Body of pancreas (tissue), 4 donors: ENCODE measurements at regions not wholly inside any gene's neighbourhood (a gene's known extent, or its start where the extent isn't known, plus 50 kb on each side); places are given as distances from the start of the nearest gene placed in this dataset.

Source experiments
- ATAC-seq: fragments of 150-250 bp; one replicate; pipeline ENCODE4 v1.9.1; 2016
- DNase-seq, 4 donors: peaks; one replicate each; pipeline ENCODE4 v3.0.0-alpha.2; 2019
- H3K27ac ChIP-seq, 4 donors: fragments of 200-600 bp; sonication (generic); 1 replicate in 3 of 4; 2 replicates in 1 of 4; pipeline versions ENCODE4 v1.5.1 to v1.6.1; 2016 to 2019; ENCODE audit warnings: mild to moderate bottlenecking in 1 of 4, mixed read lengths in 1 of 4, moderate library complexity in 1 of 4
- H3K27me3 ChIP-seq, 2 donors: fragments of 200-600 bp; sonication (generic); one replicate each; pipeline ENCODE4 v1.6.0; 2016; ENCODE audit warnings: mild to moderate bottlenecking in 1 of 2
- H3K36me3 ChIP-seq, 2 donors: fragments of 200-600 bp; sonication (generic); replicated peaks in 1 of 2; 2 replicates each; pipeline ENCODE4 v1.5.1; 2016; ENCODE audit warnings: low read depth in 2 of 2; ENCODE audit not compliant: insufficient read depth in 1 of 2
- H3K4me1 ChIP-seq: fragments of 200-600 bp; sonication (generic); one replicate; pipeline ENCODE4 v1.6.0; 2016
- H3K4me3 ChIP-seq, 2 donors: fragments of 200-600 bp; sonication (generic); 1 replicate in 1 of 2; 2 replicates in 1 of 2; pipeline ENCODE4 v1.5.1; 2016 to 2019
- H3K9me3 ChIP-seq, 3 donors: fragments of 200-600 bp; sonication (generic); 1 replicate in 2 of 3; 2 replicates in 1 of 3; pipeline ENCODE4 v1.5.1; 2016
- POLR2A ChIP-seq, 3 donors: fragments of 450-650 bp; IDR thresholded peaks; one replicate each; pipeline ENCODE4 v1.6.1; 2016; ENCODE audit warnings: antibody characterized with exemption in 3 of 3, mild to moderate bottlenecking in 2 of 3
- WGBS, 2 donors: methylation state at CpG; one replicate each; pipeline ENCODE4 v1.1.5; 2017; 5-methylcytosine and 5-hydroxymethylcytosine counted together
- intact Hi-C: fragments of 100-400 bp; cut with DNase I; formaldehyde crosslinking; loops from one replicate; pipeline ENCODE4 v1.15.1; 2023
- TF ChIP-seq, protein P1 (sequence below), 7 experiments: fragments of 450-650 bp in 4 of 7; fragments of 200-600 bp in 3 of 7; sonication (generic) in 3 of 7; IDR thresholded peaks; one replicate each; pipeline ENCODE4 v1.5.1; 2016 to 2019; ENCODE audit warnings: antibody characterized with exemption in 7 of 7

DNA sequence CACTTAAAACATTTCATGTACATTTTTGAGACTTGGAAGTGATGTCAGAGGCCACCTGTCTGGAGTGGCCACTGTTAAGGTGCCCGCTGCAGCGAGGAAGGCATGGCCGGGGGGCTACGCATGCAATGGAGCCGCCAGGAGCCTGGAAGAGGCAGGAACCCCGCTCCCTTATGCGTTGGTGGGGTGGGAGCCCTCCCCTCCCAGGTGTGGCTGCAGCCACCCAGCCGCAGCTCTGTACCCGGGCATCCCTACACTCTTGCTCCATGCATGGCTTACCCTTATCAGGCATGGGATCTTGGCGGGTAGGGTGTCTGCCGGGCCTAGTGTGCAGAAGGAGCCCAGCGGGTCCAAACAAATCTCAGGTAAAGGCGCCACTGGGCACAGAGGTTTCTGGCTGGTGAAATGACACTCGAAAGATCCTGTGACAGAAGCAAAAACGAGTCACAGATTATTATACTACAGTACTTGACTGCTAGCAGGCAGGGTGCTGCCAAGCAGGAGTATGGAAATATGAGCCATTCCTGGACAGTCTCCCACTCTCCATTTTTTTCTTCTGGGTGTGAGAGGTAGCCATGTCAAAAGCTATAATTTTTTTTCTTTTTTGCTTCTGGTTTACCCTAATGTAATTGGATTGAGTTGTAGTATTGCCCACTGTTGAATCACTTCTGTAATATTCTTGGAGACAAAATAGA, 1606.3 kb upstream of the MIR17HG start:
- no peak overlapping the region for H3K4me3 ChIP-seq
- ATAC-seq (no peak), DNase-seq (peak in 1 of 4 donors; percentile 6)
- no peak overlapping the region for H3K27ac ChIP-seq
- H3K9me3 ChIP-seq, result no peaks in the 10 kb centered on the region
- no peaks in the 10 kb centered on the region for H3K36me3 ChIP-seq
- 70 to 75% methylated on average over 13 to 15 of the region's 15 CpGs for WGBS, 2 donors
- no peaks in the 10 kb centered on the region for H3K4me1 ChIP-seq
- intact Hi-C loops, result no loop called here
- TF ChIP-seq, protein P1, sequence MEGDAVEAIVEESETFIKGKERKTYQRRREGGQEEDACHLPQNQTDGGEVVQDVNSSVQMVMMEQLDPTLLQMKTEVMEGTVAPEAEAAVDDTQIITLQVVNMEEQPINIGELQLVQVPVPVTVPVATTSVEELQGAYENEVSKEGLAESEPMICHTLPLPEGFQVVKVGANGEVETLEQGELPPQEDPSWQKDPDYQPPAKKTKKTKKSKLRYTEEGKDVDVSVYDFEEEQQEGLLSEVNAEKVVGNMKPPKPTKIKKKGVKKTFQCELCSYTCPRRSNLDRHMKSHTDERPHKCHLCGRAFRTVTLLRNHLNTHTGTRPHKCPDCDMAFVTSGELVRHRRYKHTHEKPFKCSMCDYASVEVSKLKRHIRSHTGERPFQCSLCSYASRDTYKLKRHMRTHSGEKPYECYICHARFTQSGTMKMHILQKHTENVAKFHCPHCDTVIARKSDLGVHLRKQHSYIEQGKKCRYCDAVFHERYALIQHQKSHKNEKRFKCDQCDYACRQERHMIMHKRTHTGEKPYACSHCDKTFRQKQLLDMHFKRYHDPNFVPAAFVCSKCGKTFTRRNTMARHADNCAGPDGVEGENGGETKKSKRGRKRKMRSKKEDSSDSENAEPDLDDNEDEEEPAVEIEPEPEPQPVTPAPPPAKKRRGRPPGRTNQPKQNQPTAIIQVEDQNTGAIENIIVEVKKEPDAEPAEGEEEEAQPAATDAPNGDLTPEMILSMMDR (IDR thresholded peaks at IDR 0.05), result no peak
- TF ChIP-seq POLR2A (IDR thresholded peaks at IDR 0.05), result no peak
- H3K27me3 ChIP-seq, result no peaks in the 10 kb centered on the region

DNA sequence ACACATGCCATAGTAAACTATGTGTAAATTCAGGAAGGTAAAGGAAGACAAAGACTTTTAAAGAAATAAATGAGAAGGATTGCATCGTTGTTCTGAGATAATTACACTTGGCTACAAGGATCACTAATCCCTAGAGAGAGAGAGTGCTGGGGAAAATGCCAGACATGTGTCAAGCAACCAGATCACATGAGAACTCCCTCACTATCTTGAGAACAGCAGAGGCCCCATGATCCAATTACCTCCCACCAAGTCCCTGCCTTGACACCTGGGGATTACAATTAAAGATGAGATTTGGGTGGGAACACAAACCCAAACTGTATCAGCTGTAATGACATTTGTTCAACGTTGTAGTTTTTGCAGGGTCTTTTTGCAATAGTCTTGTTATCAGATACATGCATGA, 1600.9 kb upstream of the MIR17HG start:
- H3K27ac ChIP-seq, result no peak overlapping the region
- WGBS, 2 donors, result 16 to 24% methylated on average over 2 of the region's 2 CpGs
- DNase-seq, result no peak
- no peaks in the 10 kb centered on the region for H3K9me3 ChIP-seq
- no peaks in the 10 kb centered on the region for H3K36me3 ChIP-seq
- intact Hi-C loops, result no loop called here
- no peaks in the 10 kb centered on the region for H3K27me3 ChIP-seq
- no peak for ATAC-seq
- TF ChIP-seq, protein P1 (IDR thresholded peaks at IDR 0.05), result no peak
- no peak for TF ChIP-seq POLR2A (IDR thresholded peaks at IDR 0.05)
- H3K4me3 ChIP-seq, result no peak overlapping the region
- H3K4me1 ChIP-seq, result no peaks in the 10 kb centered on the region

DNA sequence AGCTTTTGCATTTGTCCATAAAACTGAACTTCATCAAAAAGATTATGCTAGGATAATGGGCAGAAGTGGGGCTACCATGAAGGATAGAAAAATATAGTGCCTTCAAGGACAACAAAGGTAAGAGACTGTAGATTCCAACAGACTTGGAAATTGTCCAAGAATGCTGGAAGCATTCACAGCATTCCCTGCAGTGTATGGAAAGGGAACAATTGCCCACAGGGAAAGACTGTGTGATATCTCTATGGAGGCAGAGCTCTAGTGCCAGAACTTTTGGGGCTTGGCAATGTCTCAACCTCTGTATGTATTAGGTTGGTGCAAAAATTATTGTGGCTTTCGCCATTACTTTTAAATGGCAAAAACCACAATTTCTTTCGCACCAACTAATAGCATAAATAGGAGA, 1598.8 kb upstream of the MIR17HG start:
- ATAC-seq (no peak), DNase-seq (no peak)
- Histone ChIP-seq H3K27ac (no peak overlapping the region), H3K4me3 (no peak overlapping the region), H3K9me3 (no peaks in the 10 kb centered on the region), H3K36me3 (no peaks in the 10 kb centered on the region), H3K4me1 (no peaks in the 10 kb centered on the region), H3K27me3 (no peaks in the 10 kb centered on the region)
- WGBS, 2 donors, result 90 to 98% methylated on average over 2 of the region's 2 CpGs
- intact Hi-C loops, result no loop called here
- TF ChIP-seq, protein P1 (IDR thresholded peaks at IDR 0.05), result no peak
- TF ChIP-seq POLR2A (IDR thresholded peaks at IDR 0.05), result no peak

DNA sequence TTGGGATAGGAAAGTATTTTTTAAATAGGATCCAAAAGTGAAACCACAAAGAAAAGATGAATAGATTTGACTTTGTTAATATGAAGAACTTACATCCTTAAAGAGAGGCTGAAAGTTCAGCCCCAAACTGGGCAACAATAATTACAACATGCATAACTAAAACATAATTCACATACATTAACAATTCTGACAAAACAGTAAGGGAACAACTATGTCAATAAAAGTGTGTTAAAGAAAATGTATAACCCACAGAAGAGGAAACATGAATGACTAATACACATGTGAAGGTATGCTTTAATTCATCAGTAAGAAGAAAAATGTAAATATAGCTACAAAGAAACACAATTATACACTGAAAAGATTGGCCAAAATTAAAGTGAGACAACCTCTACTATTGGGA, 1597.6 kb upstream of the MIR17HG start:
- H3K36me3 ChIP-seq, result no peaks in the 10 kb centered on the region
- H3K27ac ChIP-seq, result no peak overlapping the region
- DNase-seq, result no peak
- H3K27me3 ChIP-seq, result no peaks in the 10 kb centered on the region
- intact Hi-C loops, result no loop called here
- TF ChIP-seq POLR2A (IDR thresholded peaks at IDR 0.05), result no peak
- TF ChIP-seq, protein P1 (IDR thresholded peaks at IDR 0.05), result no peak
- no peak overlapping the region for H3K4me3 ChIP-seq
- no peaks in the 10 kb centered on the region for H3K4me1 ChIP-seq
- no peaks in the 10 kb centered on the region for H3K9me3 ChIP-seq
- ATAC-seq, result no peak

DNA sequence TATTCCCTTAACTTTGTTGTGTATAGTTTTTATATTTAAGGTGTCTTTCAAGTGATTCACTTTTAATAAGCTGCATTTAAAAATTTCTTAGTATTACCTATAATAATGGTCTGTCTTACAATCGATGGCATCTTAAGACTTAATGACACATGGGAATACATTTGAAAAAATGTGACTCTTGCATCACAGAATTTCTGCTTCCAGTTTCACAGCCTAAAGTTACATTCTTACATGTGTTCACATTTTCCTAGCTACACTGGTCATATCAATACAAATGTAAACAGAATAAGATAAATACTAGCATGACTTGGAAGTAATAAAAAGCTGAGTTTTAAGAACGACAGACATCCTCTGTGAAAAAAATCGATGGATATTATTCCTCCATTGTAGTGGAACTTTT, 1597.1 kb upstream of the MIR17HG start:
- DNase-seq, result no peak
- no peak overlapping the region for H3K4me3 ChIP-seq
- no peaks in the 10 kb centered on the region for H3K36me3 ChIP-seq
- intact Hi-C loops, result no loop called here
- no peak for ATAC-seq
- no peaks in the 10 kb centered on the region for H3K27me3 ChIP-seq
- WGBS, 2 donors, result 60 to 67% methylated on average over 3 of the region's 3 CpGs
- H3K27ac ChIP-seq, result no peak overlapping the region
- no peaks in the 10 kb centered on the region for H3K4me1 ChIP-seq
- no peaks in the 10 kb centered on the region for H3K9me3 ChIP-seq
- TF ChIP-seq, protein P1 (IDR thresholded peaks at IDR 0.05), result no peak
